ENCODE measurements at regions not wholly inside any gene's neighbourhood (a gene's known extent, or its start where the extent isn't known, plus 50 kb on each side); places are given as distances from the start of the nearest gene placed in this dataset.

- DNase-seq (ENCODE audit: low read depth) = no peak
Observed at GRCh38 chr3:22113453-22113852, 362.4 kb upstream of the ZNF385D start.

DNA sequence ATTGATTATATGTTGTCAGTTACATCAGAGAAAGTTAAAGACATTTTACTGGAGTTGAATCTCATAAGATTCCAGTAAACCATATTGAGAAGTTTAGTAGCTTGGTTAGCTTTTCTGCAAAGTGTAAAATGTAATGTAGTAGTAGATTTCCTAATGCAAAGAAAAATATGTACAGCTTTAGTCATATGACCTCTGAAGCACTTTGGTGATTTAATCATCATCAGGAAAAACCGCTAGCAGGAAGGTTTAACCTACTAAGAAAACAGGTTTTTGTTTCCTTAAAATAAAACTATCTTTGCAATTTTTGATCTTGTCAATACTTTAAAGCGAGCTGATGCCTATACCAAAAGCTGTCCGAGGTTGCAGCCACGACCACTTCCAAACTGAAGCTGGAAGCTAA is 364.6 kb upstream of the ZNF385D start:
- no peak for DNase-seq (ENCODE audit: low read depth)

- DNase-seq (ENCODE audit: low read depth) = no peak
Observed at GRCh38 chr3:22117091-22117490, 366.1 kb upstream of the ZNF385D start.

DNA sequence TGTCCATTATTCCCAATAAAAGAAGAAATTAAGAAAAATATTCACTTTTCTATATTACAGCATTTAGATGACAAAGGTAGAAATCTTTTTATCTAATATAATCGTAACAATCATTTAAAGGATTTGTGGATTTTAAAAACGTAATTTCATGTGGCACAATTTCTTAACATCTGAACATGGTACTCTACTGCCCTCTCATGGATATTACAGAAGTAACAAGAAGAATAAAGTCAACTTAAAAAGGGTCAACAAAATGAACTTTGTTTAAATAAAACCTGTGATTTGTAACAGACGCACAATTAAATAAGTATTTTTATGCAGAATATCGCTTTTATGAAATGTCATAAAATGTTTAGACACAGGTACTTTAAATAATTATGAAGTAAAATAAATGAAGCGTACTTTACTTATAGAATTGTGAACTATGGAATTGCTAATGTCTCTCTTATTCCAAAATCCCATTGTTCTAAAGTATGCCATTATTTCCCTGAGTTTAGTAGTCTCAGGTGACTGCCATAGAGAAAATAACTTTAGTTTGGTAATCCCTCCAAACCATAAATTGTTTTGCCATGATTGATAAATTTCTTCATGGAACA is 366.8 kb upstream of the ZNF385D start:
- peak; percentile 49 for DNase-seq (ENCODE audit: low read depth)

DNA sequence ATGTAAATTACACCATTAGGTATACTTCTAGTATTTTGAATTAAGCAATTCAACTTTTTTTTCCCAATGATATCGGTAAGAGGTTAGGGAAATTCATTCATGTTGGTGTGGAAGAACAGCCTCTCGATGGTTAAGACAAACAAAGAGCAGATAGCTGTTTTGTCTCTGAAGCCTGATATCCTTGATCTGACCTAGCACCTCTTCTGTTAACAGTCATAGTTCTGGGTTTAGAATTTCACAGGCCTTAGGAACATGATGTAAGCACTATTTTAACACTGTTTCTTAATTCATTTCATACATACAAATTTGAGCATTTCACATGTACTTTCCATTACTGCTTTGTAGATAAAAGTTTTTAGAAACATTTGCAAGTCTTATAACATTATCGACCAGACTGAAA is 367.5 kb upstream of the ZNF385D start:
- no peak for DNase-seq (ENCODE audit: low read depth)

- DNase-seq (ENCODE audit: low read depth) = no peak
Observed at GRCh38 chr3:22121068-22121701, 370.2 kb upstream of the ZNF385D start.

DNA sequence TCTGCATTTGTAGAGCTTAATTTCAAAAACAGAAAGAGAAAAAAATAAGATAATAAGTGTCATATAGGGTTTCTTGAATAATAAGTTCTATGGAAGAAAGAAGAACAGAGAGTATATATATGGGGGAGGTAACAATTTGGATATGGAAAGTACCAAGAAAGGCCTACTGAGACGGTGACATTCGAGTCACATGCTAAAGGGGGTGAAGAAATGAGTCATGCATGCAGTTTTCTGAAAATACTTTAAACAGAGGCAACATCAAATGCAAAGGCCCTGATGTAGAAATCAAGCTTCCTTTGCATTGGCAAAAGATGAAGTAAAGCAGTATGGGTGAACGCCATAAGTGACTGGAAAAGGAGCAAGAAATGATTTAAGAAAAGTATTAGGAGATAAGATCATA is 371.6 kb upstream of the ZNF385D start:
- no peak for DNase-seq (ENCODE audit: low read depth)

GRCh38 chr3:22129101-22129500 is 378.1 kb upstream of the ZNF385D start:
- no peak for DNase-seq (ENCODE audit: low read depth)

DNA sequence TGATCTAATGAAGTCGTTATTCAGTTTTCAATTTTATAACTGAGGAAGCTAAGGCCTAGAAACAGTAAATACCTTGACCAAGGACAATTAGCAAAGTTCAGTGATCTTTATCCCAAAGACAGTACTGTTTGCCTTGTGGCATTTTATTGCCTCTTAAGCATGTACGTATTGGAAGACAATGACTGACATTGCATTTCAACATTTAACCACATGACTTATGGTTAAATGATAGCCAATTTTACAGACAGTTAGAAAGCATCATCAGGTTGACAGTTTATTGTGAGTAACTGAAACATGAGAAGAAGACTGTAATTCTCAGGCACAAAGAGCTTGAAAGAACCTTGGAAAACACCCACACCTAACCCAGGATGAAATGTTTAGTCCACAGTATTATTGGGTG is 390.8 kb upstream of the ZNF385D start:
- DNase-seq (ENCODE audit: low read depth) = no peak

DNA sequence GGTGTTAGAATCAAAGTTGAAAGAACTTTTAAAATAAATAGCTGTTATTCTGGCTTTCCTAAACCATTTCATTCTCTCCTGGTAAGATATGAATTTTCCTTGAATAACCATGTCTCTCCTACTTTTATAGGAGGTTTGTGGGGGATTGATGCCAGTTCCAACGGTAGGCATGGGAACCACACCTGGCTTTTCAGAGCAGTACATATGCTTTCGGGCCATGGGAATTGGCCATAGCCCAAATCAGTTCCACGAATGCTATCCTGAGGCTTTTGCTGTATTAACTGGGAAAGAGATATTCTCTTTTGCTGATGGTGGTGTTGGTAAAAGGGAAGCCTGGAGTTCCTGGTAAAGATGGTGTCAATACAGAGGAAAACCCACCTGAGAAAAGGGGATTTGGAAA is 396.2 kb upstream of the ZNF385D start:
- no peak for DNase-seq (ENCODE audit: low read depth)

- no peak for DNase-seq (ENCODE audit: low read depth)
Observed at GRCh38 chr3:22156868-22157267, 405.9 kb upstream of the ZNF385D start.

DNA sequence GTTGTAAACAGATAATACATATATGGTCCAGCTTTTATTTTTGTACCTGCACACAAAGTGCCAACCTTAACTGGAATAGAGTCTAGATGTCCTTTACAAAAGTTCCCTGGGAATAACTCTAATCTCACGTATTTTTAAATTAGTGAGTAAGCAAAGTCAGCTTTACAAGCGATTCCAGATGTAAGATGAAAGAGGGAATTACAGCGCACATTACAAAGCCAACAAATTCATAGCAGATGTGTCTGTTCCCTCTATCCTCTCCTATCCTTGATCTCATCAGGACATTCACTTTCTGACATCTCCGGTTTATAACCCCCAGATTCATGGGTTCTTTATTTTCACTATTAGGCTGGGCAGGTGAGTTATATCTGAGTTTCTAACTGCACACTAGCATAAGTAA is 406.8 kb upstream of the ZNF385D start:
- no peak for DNase-seq (ENCODE audit: low read depth)

DNA sequence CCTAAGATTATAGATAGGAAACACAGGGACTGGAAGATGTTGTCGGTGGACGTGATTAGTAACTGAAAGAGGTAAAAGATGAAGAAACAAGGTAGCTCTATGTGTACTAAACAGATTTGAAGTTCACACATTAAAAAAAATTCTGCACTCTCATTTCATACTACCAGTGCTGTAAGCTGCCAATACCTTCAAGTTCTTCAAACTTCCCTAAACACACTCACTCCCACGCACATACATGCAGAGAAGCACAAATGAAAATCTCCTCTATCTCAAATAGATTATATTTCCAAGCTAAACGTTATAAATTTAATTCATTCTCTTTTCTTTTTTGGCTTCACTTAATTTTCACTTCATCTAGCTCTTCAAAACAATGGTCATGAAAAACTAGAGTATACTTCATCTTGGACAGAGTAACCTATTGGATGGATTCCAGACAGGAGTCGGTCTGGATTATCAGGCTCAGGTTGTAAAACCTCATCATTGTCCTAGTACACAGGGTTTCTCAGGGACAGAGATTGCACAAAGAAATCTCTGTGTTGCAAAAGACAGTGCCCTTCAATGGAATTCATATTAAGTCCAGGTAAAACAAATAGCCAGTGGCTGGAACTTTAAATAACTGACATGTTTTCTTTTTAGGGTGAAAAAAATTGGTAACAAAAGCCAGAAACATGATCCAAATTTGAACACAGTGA is 408.1 kb upstream of the ZNF385D start:
- no peak for DNase-seq (ENCODE audit: low read depth)

- DNase-seq (ENCODE audit: low read depth) = no peak
Observed at GRCh38 chr3:22161315-22161714, 410.3 kb upstream of the ZNF385D start.

GRCh38 chr3:22170370-22170769 is 419.4 kb upstream of the ZNF385D start:
- DNase-seq (ENCODE audit: low read depth) = no peak

GRCh38 chr3:22172964-22173363 is 422.0 kb upstream of the ZNF385D start:
- DNase-seq (ENCODE audit: low read depth) = no peak

DNA sequence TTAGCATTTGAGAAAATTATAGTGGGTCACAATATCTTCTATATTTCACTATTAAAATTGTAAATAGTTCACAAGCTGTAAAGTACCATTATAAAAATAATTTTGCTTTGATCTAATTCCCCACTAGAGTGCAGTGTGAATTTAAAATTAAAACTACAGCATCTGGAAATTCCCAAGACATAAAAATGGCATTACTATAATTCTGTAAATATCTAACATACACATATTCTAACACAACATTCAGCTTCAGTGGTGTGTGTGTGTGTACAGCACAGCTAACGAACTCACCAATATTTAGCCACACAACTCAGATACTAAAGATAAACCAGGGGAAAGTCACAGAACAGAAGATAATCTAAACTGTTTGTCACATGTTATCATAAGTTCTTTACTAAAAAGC is 424.9 kb upstream of the ZNF385D start:
- DNase-seq (ENCODE audit: low read depth) = no peak

DNA sequence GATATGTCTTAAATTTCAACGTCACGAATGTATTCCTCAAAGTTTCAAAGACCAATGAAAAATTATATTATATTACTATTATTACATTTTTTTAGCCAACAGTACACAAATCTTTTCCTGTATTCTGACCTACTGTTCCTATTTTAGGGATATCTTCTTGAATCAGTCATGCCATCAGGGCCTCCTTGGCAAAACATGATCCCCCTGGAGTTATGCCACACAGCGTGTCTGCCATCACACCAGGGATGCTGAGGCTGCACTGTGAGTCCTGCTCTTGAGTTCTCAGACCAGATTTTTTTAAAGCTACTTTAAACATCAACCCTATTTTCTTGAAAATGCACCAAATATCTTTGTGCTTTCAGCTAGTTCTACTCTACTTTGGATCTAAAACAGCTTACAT is 425.9 kb upstream of the ZNF385D start:
- DNase-seq (ENCODE audit: low read depth) = no peak

DNA sequence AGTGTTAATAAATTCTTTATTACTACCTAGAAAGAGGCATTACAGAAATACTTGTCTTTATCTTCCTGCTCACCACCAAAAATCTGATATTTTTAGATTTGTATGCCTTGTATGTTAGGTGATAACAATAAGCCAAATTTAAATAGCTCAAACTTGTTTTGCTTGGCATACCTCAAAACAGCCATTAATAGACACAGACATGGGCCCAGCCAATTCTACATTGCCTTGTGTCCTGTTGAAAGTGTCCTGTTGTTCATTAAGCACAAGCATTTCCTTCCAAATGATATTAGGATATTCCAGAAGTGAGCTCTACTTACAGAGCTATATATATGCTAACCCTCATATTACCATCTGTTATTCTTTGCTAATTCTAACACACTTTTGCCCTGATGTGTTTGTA is 438.6 kb upstream of the ZNF385D start:
- no peak for DNase-seq (ENCODE audit: low read depth)

DNA sequence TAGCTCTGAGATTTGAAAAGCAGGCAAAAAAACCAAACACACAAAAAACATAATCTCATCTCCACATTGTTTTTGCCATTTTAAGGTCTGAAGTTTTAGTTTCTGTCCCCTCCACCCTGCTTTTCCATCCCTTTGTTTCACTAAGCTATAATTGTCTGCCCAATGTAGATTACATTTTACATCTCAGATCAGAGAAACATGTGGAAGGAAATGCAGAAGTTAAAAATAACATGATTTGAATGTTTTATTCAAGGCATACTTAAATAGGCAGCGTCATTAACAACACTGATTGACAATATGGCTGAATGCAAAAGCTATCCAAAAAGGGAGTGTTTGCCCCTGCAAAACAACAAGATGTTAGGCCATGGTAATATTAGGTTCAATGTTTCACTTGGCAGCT is 448.1 kb upstream of the ZNF385D start:
- no peak for DNase-seq (ENCODE audit: low read depth)

DNA sequence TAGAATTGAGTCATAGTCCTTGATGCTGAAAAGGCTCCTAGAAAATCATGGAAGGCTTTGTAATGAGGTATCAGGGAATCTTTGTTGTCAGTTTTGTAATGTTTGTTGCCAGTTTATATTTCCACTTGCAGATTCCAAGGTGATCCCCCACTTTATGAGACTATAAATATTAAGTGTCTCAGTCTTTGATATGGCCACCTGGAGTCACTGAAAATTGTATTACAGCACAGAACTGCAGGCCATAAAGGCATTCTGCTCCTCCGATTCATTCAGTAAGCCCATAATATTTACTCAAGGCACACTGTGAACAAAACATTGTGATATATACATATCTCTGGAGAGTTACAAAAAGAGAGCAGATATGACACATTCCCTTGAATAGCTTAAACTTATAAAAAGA is 457.8 kb upstream of the ZNF385D start:
- DNase-seq (ENCODE audit: low read depth) = no peak

GRCh38 chr3:22209578-22209977 is 458.6 kb upstream of the ZNF385D start:
- no peak for DNase-seq (ENCODE audit: low read depth)

DNA sequence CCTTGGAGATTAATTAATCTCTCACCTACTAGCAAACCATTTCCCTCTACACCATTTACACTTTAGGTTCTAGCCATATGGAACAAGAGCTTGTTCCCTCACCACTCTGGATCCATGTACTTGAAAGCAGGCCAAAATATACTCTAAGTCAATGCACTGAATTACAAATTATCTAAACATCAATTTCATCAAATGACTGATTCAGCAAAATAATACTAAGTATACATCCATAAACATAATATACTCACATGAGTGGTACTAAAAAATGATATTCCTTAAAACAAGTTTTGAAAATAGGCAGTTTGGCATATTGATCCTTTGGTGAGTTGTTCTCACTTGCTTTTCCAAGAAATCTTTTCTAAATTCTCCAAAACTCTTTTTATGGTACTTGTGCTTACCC is 459.7 kb upstream of the ZNF385D start:
- DNase-seq (ENCODE audit: low read depth) = no peak

Data from LHCN-M2 (cell line).